ENCODE measurements at regions not wholly inside any gene's neighbourhood (a gene's known extent, or its start where the extent isn't known, plus 50 kb on each side); places are given as distances from the start of the nearest gene placed in this dataset.
"Not testable (repeated sequence)": the region's sequence is repeated elsewhere in the genome, so short reads cannot be mapped to it uniquely, and the experiment has no call there.

GRCh38 chr9:109994141-109994540, 213.8 kb downstream of the C9orf152 start:
- Histone ChIP-seq H4K20me1 (ENCODE audit: insufficient read depth, low read length) (no peaks in the 10 kb centered on the region), H3F3A (ENCODE audit: insufficient read depth, low read length) (no peaks in the 10 kb centered on the region), H3K9me3 (ENCODE audit: low read length) (peaks cover 20% of the 10 kb centered on the region), H3K4me3 (ENCODE audit: low read depth, low read length, poor library complexity, severe bottlenecking) (no peak overlapping the region), H2AFZ (ENCODE audit: low read length) (no peak overlapping the region), H3K27me3 (ENCODE audit: insufficient read depth, low read length) (no peaks in the 10 kb centered on the region), H3K4me1 (ENCODE audit: insufficient read depth, low read length, severe bottlenecking) (peaks cover 5% of the 10 kb centered on the region), H3K36me3 (ENCODE audit: insufficient read depth, low read length) (no peaks in the 10 kb centered on the region), H3K27ac (ENCODE audit: low read depth, low read length, poor library complexity, severe bottlenecking) (no peak overlapping the region), H3K79me2 (ENCODE audit: insufficient read depth, low read length) (no peaks in the 10 kb centered on the region), H3K4me2 (ENCODE audit: low read length) (no peak overlapping the region), H3K9ac (ENCODE audit: low read length) (no peak overlapping the region), H3K9me2 (ENCODE audit: low read depth, low read length) (no peaks in the 10 kb centered on the region)
- no peak for TF ChIP-seq CTCF (IDR thresholded peaks at IDR 0.05; ENCODE audit: low read length)
- TF ChIP-seq EZH2 (IDR thresholded peaks at IDR 0.05; ENCODE audit: borderline replicate concordance, low read length): no peak

- no peak overlapping the region for H3K9ac ChIP-seq (ENCODE audit: low read length)
- no peaks in the 10 kb centered on the region for H3K36me3 ChIP-seq (ENCODE audit: insufficient read depth, low read length)
- no peak overlapping the region for H2AFZ ChIP-seq (ENCODE audit: low read length)
- no peaks in the 10 kb centered on the region for H3K27me3 ChIP-seq (ENCODE audit: insufficient read depth, low read length)
- H3K4me3 ChIP-seq (ENCODE audit: low read depth, low read length, poor library complexity, severe bottlenecking): no peak overlapping the region
- TF ChIP-seq CTCF (IDR thresholded peaks at IDR 0.05; ENCODE audit: low read length) (no peak), EZH2 (IDR thresholded peaks at IDR 0.05; ENCODE audit: borderline replicate concordance, low read length) (no peak)
- H3F3A ChIP-seq (ENCODE audit: insufficient read depth, low read length): no peaks in the 10 kb centered on the region
- no peaks in the 10 kb centered on the region for H3K79me2 ChIP-seq (ENCODE audit: insufficient read depth, low read length)
- H3K9me2 ChIP-seq (ENCODE audit: low read depth, low read length): no peaks in the 10 kb centered on the region
- no peaks in the 10 kb centered on the region for H4K20me1 ChIP-seq (ENCODE audit: insufficient read depth, low read length)
- no peak overlapping the region for H3K27ac ChIP-seq (ENCODE audit: low read depth, low read length, poor library complexity, severe bottlenecking)
- H3K4me1 ChIP-seq (ENCODE audit: insufficient read depth, low read length, severe bottlenecking): peaks cover 5% of the 10 kb centered on the region
- H3K4me2 ChIP-seq (ENCODE audit: low read length): no peak overlapping the region
- peaks cover 14% of the 10 kb centered on the region for H3K9me3 ChIP-seq (ENCODE audit: low read length)
These were observed 210.9 kb downstream of the C9orf152 start for GRCh38 chr9:109996936-109997580.

GRCh38 chr9:109997682-109998081, 210.3 kb downstream of the C9orf152 start:
- peaks cover 5% of the 10 kb centered on the region for H3K4me1 ChIP-seq (ENCODE audit: insufficient read depth, low read length, severe bottlenecking)
- TF ChIP-seq CTCF (IDR thresholded peaks at IDR 0.05; ENCODE audit: low read length) (no peak), EZH2 (IDR thresholded peaks at IDR 0.05; ENCODE audit: borderline replicate concordance, low read length) (no peak)

GRCh38 chr9:110005521-110005920, 202.4 kb downstream of the C9orf152 start:
- H2AFZ ChIP-seq (ENCODE audit: low read length): not testable (repeated sequence)
- H3K4me3 ChIP-seq (ENCODE audit: low read depth, low read length, poor library complexity, severe bottlenecking): peak overlapping the region; percentile 58

More at GRCh38 chr9:109997682-109998081, 210.3 kb downstream of the C9orf152 start:
- Histone ChIP-seq H4K20me1 (ENCODE audit: insufficient read depth, low read length) (no peaks in the 10 kb centered on the region), H3K4me2 (ENCODE audit: low read length) (no peak overlapping the region), H3K9me3 (ENCODE audit: low read length) (peaks cover 14% of the 10 kb centered on the region), H3K36me3 (ENCODE audit: insufficient read depth, low read length) (no peaks in the 10 kb centered on the region), H3K27ac (ENCODE audit: low read depth, low read length, poor library complexity, severe bottlenecking) (no peak overlapping the region), H3K9me2 (ENCODE audit: low read depth, low read length) (no peaks in the 10 kb centered on the region), H3K4me3 (ENCODE audit: low read depth, low read length, poor library complexity, severe bottlenecking) (no peak overlapping the region), H3K9ac (ENCODE audit: low read length) (no peak overlapping the region), H3K27me3 (ENCODE audit: insufficient read depth, low read length) (no peaks in the 10 kb centered on the region), H3F3A (ENCODE audit: insufficient read depth, low read length) (no peaks in the 10 kb centered on the region), H3K79me2 (ENCODE audit: insufficient read depth, low read length) (no peaks in the 10 kb centered on the region), H2AFZ (ENCODE audit: low read length) (no peak overlapping the region)

More at GRCh38 chr9:110005521-110005920, 202.4 kb downstream of the C9orf152 start:
- Histone ChIP-seq H3K9ac (ENCODE audit: low read length) (peak overlapping the region; percentile 56; the same call in 1 of the 2 replicates), H3K4me1 (ENCODE audit: insufficient read depth, low read length, severe bottlenecking) (peaks cover 26% of the 10 kb centered on the region), H3K4me2 (ENCODE audit: low read length) (peak overlapping the region; percentile 75), H3K27ac (ENCODE audit: low read depth, low read length, poor library complexity, severe bottlenecking) (peak overlapping the region; percentile 63)
- H3K9me3 ChIP-seq (ENCODE audit: low read length); H3F3A ChIP-seq (ENCODE audit: insufficient read depth, low read length); H4K20me1 ChIP-seq (ENCODE audit: insufficient read depth, low read length); H3K36me3 ChIP-seq (ENCODE audit: insufficient read depth, low read length); H3K79me2 ChIP-seq (ENCODE audit: insufficient read depth, low read length); H3K9me2 ChIP-seq (ENCODE audit: low read depth, low read length); H3K27me3 ChIP-seq (ENCODE audit: insufficient read depth, low read length): not testable (repeated sequence)
